ENCODE measurements at regions not wholly inside any gene's neighbourhood (a gene's known extent, or its start where the extent isn't known, plus 50 kb on each side); places are given as distances from the start of the nearest gene placed in this dataset.
"Not testable (repeated sequence)": the region's sequence is repeated elsewhere in the genome, so short reads cannot be mapped to it uniquely, and the experiment has no call there.

DNA sequence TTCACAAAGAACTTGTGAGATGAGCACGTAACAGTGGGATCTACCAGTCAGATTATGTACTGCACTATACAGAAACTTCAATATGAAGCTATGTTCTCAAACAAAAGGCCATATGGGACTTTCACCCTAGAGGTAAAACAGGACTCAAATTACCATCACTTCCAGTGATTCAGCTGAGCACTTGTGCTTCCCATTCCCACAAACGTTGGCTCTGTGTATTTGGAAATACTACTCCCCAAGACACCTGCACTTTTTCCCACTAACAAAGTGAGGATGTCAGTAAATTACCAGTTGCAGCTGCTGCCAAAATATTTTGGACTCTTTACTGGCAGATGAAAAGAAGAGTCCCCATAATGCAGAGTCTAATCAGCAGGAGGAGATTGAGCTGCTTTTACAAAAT is 1570.1 kb downstream of the SI start:
- intact Hi-C loops (cut with DNase I), result no loop called here
- no peaks in the 10 kb centered on the region for H3K27me3 ChIP-seq
- no peak overlapping the region for H3K27ac ChIP-seq
- ATAC-seq, result no peak
- no peaks in the 10 kb centered on the region for H3K9me3 ChIP-seq
- H3K4me1 ChIP-seq, result no peaks in the 10 kb centered on the region
- DNase-seq, result no peak
- no peaks in the 10 kb centered on the region for H3K36me3 ChIP-seq
- TF ChIP-seq, protein P1, sequence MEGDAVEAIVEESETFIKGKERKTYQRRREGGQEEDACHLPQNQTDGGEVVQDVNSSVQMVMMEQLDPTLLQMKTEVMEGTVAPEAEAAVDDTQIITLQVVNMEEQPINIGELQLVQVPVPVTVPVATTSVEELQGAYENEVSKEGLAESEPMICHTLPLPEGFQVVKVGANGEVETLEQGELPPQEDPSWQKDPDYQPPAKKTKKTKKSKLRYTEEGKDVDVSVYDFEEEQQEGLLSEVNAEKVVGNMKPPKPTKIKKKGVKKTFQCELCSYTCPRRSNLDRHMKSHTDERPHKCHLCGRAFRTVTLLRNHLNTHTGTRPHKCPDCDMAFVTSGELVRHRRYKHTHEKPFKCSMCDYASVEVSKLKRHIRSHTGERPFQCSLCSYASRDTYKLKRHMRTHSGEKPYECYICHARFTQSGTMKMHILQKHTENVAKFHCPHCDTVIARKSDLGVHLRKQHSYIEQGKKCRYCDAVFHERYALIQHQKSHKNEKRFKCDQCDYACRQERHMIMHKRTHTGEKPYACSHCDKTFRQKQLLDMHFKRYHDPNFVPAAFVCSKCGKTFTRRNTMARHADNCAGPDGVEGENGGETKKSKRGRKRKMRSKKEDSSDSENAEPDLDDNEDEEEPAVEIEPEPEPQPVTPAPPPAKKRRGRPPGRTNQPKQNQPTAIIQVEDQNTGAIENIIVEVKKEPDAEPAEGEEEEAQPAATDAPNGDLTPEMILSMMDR (IDR thresholded peaks at IDR 0.05), result no peak
- H3K4me3 ChIP-seq, result no peak overlapping the region

DNA sequence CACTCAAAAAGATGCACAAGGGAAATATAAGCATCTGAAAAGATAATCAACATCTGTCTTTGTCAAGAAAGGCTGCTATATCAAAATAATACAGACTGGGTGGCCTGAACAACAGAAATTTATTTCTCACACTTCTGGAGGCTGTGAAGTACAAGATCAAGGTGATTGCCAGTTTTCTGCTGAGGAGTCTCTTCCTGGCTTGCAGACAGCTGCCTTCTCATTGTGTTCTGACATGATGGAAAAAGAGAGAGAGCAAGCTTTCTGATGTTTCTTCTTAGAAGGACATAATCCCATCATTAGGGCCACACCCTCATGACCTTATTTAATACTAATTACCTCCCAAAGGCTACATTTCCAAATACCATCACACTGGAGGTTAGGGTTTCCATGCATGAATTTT is 1573.3 kb downstream of the SI start:
- Histone ChIP-seq H3K36me3 (no peaks in the 10 kb centered on the region), H3K27me3 (no peaks in the 10 kb centered on the region), H3K27ac (no peak overlapping the region), H3K4me1 (no peaks in the 10 kb centered on the region), H3K4me3 (no peak overlapping the region), H3K9me3 (no peaks in the 10 kb centered on the region)
- DNase-seq (no peak), ATAC-seq (no peak)
- TF ChIP-seq, protein P1 (IDR thresholded peaks at IDR 0.05), result no peak
- intact Hi-C loops (cut with DNase I), result no loop called here

DNA sequence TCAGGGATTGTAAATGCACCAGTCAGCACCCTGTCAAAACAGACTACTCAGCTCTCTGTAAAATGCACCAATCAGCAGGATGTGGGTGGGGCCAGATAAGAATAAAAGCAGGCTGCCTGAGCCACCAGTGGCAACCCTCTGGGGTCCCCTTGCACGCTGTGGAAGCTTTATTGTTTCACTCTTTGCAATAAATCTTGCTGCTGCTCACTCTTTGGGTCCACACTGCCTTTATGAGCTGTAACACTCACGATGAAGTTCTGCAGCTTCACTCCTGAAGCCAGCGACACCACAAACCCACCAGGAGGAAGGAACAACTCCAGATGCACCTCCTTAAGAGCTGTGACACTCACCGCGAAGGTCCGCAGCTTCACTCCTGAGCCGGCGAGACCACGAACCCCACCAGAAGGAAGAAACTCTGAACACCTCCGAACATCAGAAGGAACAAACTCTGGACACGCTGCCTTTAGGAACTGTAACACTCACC is 1578.5 kb downstream of the SI start:
- H3K9me3 ChIP-seq; H3K27ac ChIP-seq; H3K4me3 ChIP-seq; intact Hi-C loops (cut with DNase I); ATAC-seq; DNase-seq; H3K27me3 ChIP-seq; H3K36me3 ChIP-seq; H3K4me1 ChIP-seq: not testable (repeated sequence)

DNA sequence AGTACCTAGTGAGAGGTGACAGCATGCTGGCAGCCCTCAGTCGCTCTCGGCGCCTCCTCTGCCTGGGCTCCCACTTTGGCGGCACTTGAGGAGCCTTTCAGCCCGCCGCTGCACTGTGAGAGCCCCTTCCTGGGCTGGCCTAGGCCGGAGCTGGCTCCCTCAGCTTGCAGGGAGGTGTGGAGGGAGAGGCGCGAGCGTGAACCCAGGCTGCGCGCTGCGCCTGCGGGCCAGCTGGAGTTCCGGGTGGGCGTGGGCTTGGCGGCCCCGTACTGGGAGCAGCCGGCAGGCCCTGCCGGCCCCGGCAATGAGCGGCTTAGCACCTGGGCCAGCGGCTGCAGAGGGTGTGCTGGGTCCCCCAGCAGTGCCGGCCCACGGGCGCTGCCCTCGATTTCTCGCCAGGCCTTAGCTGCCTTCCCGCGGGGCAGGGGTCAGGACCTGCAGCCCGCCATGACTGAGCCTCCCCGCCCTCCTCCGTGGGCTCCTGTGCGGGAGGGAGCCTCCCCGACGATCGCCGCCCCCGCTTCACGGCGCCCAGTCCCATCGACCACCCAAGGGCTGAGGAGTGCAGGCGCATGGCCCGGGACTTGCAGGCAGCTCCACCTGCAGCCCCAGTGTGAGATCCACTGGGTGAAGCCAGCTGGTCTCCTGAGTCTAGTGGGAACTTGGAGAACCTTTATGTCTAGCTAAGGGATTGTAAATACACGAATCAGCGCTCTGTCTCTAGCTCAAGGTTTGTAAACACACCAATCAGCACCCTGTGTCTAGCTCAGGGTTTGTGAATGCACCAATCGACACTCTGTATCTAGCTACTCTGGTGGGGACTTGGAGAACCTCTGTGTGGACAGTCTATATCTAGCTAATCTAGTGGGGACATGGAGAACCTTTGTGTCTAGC is 1579.2 kb downstream of the SI start:
- intact Hi-C loops (cut with DNase I); ATAC-seq; H3K36me3 ChIP-seq; H3K27me3 ChIP-seq; H3K27ac ChIP-seq; H3K4me3 ChIP-seq; H3K4me1 ChIP-seq; H3K9me3 ChIP-seq: not testable (repeated sequence)
- peak in 1 of 4 donors; percentile 73 for DNase-seq

DNA sequence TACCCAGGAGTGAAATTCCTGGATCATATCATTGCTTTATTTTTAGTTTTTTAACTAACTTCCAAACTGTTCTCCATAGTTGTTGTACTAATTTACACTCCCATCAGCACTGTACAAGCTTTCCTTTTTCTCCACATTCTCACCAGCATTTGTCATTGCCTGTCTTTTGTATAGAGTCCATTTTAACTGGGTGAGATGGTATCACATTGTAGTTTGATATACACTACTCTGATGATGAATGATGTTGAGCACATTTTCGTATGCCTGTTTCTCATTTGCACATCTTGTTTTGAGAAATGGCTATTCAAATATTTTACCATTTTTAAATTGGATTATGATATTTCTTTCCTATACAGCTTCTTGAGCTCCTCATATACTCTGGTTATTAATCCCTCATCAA is 1586.6 kb downstream of the SI start:
- no peak for ATAC-seq
- TF ChIP-seq, protein P1 (IDR thresholded peaks at IDR 0.05), result no peak
- H3K36me3 ChIP-seq, result no peaks in the 10 kb centered on the region

DNA sequence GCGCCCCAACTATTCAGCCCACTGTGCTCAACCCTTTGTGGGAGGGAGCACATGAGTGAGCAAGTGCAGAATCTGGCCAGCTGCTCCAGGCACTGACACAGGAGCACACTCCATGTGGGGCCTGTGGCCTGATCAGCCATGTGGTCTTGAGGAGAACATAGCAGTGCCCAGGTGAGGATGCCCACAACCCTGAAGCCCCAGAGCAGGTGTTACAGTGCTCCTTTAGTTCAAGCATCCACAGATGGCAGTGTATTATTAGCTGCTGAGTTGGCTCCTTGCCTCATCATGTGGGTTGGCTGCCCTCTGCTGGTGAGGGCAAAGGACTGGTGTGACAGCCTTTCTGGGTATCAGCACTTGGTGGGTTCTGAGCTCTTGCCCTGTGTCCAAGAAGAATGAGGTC is 1588.2 kb downstream of the SI start:
- H3K9me3 ChIP-seq, result no peaks in the 10 kb centered on the region
- intact Hi-C loops (cut with DNase I), result no loop called here
- H3K4me3 ChIP-seq, result no peak overlapping the region
- peak in 2 of 4 donors; percentile 7 to 21 for DNase-seq
- TF ChIP-seq, protein P1 (IDR thresholded peaks at IDR 0.05), result peak; percentile 24 to 36
- H3K36me3 ChIP-seq, result no peaks in the 10 kb centered on the region
- H3K4me1 ChIP-seq, result no peaks in the 10 kb centered on the region
- no peak overlapping the region for H3K27ac ChIP-seq
- peak; percentile 86 for ATAC-seq
- H3K27me3 ChIP-seq, result no peaks in the 10 kb centered on the region

More for the DNA sequence above, 1586.6 kb downstream of the SI start:
- Histone ChIP-seq H3K27me3 (no peaks in the 10 kb centered on the region), H3K9me3 (no peaks in the 10 kb centered on the region), H3K4me1 (no peaks in the 10 kb centered on the region), H3K4me3 (no peak overlapping the region), H3K27ac (no peak overlapping the region)
- DNase-seq, result no peak
- intact Hi-C loops (cut with DNase I), result no loop called here

All from left lung (tissue), 4 donors.